HG02623 (cell line): ENCODE measurements at regions not wholly inside any gene's neighbourhood (a gene's known extent, or its start where the extent isn't known, plus 50 kb on each side); places are given as distances from the start of the nearest gene placed in this dataset.

Experiments
- ATAC-seq: cut with Tn5 transposase; IDR thresholded peaks from one replicate; pipeline ENCODE4 v1.9.1; 2021; ENCODE audit warnings: moderate library complexity; ENCODE audit not compliant: unreplicated experiment

DNA sequence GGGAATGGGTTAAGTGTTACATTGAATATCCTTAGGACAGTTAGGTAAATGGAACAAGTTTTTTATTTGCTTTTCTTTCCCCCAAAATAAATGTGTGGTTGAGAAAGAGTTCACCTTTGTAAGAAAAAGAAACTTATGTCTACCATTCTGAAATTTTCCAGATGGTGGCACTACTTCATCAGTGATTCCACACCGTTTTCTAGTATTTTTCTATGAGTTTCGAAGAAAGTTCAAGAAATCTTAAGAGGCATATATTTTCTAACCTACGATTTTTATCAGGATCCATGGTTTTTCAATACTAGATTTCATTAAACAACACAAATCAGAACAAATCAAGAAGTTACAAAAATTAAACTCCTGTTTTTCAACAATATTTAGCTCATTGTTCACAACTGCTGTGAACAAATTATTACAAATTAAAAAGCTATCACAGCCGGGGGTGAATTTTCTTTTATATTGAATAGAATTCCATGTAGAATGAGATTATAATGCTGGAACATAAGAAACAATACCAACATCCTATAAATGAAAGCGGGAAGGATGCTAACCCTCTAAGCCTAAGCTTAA lies 163.1 kb upstream of the NPVF start:
- ATAC-seq, result no peak

DNA sequence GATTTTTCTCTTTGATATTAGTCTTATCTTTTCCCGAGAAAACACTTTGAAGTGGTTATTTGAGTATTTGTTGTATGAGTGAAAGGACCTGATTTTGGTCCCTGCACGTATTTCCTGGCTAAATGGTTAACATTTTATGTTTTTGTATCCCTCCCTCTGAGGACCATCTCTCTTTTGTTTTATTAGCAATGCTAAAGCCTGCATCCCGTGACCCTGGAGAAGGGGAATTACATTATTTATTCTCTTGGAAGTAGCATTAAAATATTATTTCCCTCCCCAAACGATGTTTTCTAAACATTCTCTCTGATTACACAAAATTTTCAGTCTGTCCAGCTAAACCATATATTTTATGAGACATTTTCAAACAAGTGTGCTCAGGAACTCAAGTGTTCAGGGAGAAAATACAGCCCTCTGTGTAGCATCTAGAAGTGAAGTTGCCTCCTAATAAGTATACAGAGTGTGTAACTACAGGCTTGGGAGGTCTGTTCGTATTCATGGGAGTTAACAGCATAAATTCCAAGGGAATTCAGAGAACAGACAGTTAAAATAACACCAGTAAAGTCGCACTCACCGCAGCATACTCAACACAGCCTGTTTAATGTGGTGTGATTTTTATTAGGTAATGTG lies 163.8 kb upstream of the NPVF start:
- no peak for ATAC-seq

DNA sequence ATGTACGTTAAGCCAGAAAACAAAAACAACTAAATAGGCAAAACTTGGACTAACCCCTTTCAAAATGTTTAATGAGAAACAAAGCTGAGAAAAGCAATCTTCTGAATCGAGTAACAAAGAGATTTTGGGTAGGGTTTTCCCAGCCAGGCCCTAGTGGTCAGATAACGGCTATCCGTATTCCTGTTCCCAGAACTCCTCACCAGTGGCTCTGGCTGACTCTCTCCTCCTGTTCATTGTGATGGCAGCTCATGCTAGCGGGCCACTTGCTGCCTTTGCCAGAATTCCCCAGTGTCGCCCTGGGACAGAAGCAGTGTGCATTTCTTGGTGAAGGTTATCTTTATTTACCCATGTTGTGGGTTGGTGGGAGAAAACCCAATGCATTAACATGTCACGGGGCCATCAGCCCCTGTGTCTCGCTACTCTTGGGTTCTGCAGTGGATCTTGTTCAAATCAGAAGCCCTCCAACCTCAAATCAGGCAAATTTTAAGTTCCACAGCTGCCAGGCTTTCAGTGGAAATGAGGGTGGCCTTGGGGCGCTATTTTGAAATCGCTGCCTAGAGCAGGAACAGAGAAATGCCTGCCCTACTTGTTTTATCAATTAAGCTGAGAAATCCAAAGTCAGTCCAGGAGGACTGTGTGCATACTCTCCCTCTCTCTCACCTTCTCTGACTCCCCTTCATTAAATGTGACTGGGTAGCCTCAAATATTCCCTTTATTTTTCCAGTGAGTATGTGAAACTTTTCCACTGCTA lies 164.5 kb upstream of the NPVF start:
- ATAC-seq, result no peak

DNA sequence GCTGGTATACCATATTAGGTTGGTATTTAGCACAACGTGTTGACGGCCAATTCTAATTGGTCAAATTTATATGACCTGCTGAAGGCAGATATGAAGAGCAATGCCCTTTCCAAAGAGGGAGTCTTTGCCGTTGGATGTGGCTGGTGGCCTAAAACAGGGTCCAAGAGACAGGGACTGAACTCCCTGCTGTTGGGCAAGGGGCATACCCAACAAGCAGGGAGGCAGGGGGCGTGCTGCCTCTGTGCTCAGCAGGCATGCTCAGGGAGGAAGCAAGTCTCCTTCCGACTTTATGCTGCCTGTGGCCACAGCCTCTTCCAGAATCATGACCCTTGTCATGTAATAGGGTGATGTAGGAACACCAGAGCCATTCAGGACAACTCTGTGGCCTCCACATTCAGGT lies 167.7 kb upstream of the NPVF start:
- ATAC-seq, result no peak

DNA sequence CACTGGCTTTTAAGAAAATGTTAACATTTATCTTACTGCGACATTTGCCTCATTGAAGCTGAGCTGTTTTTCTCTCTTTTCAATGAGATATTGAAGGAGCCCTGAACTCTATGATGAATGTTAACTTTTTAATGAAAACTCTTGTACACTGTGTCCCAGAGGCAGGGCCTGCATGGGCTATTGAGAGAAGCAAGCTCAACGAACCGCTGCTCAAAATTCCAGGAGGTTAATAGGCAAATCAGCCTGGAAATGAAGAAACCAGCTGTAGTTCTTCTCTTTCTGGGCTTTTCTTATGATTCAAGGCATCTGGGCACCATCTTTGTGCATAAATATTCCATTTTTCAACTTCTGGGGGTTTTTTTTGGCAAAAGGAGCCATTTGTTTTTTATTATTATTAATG lies 168.4 kb upstream of the NPVF start:
- ATAC-seq, result no peak

DNA sequence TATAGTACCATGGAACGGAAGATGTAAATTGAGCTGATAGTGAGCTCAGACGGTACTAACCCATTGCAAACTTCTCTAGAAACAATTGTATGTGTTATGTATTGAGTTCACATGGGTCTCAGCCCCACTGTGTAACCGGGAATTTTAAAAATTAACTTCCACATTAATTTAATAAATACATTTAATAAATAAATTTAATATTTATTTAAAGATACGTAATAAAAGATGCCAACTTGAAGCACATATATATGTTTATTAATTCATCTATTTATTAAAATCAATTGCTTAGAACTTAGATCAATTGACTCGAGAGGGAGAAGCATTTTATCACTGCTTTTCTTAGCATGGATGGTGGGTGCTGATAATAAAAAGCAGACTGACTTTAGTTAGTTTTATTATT lies 170.1 kb upstream of the NPVF start:
- no peak for ATAC-seq

DNA sequence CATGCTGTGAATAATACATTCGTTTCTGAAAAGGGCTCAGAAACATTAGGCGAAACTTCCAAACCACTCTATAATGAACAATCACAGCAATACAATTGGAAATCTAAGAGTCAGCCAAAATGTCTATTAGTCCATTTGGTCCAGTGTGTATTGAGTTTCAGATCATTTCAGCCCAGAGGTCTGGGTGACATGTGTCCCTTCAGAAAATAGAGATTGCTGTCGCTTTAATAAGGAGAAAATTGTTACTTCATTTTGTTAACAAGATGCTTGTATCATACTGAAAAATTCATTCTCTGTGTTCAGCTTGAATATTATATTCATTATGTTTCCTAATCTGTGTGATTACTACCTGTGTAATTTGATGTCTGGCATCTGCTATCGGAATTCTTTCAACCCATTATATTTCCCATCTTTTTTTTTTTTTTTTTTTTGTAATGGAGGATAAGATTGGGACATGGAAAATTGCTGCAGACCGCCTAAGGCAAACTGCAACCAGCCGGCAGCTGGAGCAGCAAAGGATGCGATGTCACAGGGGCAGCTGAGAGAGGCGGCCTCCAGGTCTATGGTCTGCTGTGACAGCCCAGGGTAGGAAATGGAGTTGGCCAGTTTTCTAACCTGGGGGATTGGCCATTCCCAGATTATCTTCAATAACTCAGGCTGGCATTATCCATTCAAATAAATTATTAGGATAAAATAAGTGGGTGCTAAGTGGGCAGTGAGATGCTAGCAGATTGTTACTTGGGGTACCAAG lies 170.9 kb upstream of the NPVF start:
- ATAC-seq, result no peak

DNA sequence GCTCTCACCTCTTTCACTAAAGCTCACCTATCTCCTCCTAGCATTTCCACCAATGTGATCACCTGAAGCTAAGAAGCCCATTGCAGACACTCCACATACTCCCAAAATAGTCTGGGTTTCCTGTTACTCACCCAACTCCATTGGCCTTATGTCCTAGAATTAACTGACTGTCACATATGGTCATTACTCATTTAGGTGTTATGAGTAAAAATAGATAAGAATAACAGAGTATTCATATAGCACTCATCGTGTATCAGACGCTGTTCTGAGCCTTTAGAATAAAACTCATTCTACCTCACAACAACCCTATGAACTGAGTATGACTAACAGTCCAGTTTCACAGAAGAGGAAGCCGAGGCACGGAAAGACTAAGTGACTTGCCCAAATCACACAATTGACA lies 174.2 kb upstream of the NPVF start:
- no peak for ATAC-seq

DNA sequence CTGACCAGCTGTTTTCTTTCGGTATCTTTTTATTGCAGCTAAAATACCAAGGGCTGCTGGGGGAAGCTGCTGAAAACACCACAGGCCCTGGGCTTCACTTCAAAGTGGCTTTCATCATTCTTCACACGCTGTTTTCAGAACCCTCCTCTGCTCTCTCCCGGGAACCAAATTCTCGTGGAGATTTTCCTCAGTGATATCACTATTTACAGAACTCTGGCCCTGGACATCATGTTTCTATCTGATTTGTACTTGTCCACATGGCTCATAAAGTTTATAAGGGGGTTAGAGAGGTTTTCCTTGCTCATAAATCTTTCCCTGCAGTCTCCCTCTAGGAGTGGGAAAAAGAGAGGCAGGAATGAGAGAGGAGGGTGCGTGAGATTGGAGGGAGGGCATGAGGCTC lies 177.4 kb upstream of the NPVF start:
- no peak for ATAC-seq

DNA sequence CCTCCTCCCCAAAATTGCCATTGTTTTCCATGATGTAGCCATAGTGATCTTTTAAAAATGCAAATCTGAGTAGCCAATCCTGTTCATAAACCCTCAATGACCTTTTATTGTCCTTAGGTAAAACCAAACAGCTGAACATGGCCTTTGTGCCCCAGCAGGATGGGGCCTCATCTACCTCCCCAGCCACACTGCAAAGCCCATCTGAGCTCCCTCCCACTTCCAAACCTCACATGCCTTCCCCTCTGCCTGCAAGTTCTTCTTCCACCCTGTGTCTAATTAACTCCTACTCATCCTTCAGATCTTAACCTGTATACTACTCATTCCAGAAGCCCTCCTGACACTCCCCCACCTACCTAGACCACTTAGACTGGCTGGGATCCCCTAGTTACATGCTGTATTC lies 178.8 kb upstream of the NPVF start:
- no peak for ATAC-seq

DNA sequence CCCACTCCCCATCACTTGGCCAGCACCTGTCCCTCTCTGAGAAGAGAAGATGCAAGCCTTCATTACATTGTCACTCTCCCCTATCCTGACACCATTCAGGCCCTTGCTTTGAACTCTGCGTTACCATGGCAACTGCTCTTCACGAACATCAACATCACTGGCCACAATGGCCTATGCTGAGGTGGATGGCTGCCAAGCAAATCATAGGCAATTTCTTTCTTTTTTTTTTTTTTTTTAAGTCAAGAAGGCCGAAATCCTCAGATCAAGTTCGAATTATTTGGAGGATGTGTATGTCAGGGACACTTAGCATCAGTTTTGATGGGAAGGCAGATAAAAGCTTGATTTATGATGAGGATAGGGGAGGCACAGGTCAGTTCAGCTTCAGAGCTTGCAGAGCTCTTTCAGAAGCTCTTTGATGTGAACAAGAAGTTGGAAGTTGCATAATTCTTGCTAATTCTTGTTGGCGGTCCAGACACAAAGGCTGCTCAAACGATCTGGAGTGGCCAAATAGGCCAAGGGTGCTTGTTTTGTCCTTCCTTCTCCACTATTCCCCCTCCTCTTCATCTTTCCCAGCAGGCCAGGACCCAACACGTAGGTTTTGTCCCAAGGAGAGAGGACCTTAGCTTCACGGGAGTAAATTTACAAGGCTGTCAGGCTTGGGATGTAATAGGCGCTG lies 179.9 kb upstream of the NPVF start:
- ATAC-seq, result no peak

DNA sequence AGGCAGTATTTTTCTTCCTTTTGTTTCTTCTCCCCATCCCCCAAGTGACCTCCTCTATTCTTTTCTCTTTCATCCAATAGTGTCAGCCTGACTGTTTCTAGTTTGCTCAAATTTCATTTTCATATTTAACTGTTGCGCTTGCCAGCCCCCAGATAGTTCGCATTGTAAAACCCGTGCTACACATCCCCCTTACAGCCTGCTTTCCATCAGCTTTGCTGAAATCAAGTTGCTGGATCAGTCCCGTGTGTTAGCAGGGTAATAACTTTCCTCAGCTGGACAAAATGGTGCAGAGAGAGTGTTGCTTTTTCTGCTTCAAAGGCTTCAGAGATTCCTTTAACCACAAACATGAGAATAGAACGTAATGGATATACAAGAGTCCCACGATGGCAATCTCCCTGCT lies 180.6 kb upstream of the NPVF start:
- no peak for ATAC-seq

DNA sequence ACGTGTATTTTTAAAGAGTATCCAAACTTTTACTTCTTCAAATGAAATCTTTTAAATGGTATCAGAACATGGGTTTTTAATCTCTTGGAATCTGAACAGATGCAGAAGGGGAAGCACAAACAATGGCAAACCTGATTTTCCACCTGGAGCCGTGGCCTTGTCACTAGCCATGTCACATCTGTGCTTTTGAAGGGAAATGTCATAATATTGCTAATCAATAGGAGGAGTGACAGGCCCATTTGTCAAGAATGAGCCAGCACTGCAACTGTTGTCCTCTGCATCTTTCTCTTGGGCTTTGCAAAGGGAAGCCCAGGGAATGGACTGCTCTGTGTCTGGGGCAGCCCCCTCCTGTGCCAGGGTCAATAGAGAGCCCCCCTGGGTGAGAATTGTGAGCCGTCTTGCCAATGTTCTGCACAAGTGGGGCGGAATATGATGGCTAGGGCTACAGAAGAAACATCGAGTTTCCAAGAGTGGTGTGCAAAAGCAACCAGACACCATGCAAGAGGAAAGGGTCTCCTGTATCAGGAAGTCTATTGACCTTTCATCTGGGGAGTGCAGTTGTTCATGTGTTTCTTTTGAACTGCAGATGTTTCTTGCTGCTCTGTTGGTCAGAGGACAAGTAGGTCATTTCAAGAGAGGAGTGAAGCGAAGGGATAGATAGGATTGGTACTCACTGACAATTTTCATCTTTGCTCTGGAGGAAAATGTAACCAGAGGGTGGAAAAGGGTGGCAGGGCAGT lies 181.8 kb upstream of the NPVF start:
- ATAC-seq, result no peak

DNA sequence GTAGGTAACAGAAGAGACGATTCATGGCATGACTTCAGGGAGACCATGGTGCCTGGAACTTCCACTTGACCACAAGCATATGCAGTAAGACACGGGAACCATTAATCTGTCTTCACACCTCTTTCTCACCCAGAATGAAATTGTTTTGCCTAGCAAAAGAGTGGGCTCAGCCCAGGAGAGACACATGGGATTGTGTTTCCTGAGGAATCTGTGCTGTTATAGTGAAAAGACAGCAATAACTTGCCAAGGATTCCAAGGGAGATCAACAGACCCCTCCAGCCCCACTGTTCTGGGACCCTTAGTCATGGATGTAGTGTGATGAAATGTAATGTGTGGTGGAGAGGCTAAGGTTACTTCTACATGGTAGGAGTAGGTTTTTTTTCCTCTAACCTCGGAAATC lies 192.5 kb upstream of the NPVF start:
- ATAC-seq, result no peak

DNA sequence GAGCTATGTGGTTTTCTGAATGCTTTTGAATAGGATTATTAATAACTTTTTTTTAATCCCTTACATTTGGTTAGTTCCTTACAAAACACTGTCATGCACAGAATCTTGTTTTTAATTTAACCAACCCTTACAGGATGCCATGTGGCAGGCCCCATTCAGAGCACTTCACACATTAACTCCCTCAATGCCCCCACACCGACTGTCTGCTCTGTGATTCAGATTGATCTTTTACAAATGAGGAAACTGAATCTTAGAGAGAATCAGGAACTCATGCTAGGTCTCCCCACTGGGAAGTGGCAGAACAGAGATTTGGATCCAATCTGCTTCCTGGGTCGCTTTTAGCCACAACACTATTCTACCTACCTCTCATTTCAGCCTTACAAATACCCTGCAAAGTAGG lies 195.8 kb upstream of the NPVF start:
- ATAC-seq, result no peak

DNA sequence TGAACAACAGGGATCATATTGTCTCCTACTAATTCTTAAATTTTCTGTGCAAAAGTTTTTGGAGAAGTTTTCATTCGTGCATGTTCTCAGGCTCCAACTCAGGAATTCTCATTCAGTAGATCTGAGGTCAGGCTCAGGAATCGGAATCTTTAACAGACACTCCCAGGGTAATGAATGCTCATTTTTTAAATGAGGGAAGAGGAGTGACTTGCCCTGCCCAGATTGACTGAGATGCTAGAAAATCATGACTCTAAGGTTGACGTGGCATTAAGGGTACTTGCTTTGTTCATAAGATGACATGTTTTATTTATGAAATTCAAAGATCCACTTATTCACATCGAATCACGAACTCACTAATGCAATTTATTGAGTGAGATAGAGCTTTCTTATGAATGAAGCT lies 196.6 kb upstream of the NPVF start:
- ATAC-seq, result no peak

DNA sequence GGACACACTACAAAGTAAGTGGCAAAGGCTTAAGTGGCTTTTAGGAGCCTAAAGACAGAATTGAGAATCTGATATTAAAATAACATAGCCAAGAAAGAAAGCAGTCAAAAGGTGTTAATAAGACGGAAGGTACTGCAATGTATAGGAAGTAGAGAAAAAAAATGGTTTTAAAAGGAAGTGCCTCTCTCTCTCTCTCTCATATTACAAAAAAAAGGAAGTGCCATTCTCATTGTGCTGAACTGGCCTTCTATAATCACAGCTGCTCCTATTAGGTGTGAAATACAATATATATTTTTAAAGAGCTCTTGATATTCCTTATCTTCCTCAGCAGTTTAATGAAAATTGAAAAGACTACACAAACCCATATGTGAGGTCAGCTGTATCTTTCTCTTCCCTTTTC lies 199.4 kb upstream of the NPVF start:
- no peak for ATAC-seq

DNA sequence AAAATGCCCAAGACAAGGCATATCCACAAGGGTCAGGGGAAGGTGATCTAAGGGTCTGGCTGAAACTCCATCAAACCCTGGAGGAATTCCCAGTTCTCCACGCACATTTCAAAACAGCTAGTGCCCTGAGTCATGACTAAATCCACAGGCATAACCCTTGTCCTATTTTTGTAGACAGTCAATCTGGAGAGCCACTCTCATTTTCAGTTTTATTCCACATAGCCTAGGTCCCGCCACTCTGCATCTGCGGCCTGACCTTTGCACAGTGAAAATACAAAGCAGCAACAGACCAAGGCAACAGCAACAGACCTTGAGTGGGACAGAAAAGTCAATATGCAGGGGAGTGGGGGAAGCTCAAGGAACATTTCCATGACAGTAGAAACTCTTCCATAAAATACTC lies 201.4 kb upstream of the NPVF start:
- no peak for ATAC-seq

DNA sequence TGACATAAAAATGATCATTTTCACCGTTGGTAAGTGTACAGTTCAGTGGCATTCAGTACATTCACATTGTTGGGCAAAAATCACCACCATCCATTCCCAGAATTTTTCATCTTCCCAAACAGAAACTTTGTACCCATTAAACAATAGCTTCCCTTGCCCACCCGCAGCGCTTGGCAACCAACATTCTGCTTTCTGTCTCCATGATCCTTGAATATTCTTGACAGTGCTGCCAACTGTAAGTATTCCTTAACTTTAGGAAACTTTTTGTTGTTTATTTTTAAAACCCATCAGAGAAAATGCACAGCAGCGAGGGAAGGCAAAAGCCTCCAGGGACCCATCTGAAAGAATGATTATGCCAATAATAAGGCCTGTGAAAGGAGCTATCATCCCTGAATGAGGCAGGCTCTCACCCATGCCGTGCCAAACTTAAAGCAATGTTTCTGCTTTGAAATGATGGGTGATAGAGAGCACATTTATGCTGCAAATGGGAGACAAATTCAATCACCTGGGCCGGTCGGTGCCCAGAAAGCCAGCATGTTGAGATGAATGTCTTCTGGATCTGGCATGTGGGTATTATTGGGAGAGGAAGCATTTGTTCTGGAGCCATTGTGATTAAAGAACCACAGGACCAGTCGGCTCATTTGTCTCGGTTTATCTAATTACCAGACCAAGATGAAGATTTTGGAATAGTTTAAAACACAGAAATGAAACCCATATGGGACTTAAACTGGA lies 202.1 kb upstream of the NPVF start:
- no peak for ATAC-seq

DNA sequence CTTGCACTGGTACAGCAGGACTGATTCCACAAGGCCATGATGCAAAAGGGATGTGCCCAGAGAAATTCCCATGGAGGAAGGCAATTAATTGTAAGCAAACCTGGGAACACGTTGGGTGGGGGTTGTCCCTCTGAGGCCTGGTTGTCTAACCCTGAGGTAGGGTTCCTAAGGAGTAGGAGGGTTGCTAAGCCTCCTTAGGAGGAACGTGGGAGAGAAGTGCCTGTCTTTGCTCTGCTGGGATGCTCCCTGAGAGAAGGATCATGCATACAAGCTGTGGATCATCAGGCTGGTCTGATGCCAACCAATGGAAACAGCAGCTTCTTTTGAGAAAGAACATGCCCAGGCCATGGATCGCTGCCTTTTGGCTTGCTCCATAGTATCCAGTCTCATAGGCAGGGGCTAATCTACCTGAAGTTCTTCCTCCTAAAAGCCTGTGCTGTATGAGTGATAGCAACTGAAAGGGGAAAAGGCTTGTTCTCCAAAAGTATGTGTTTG lies 203.7 kb upstream of the NPVF start:
- ATAC-seq, result no peak
